Activated T-helper 2 cell treated with anti-CD3 and anti-CD28 coated beads, Interferon-gamma antibody, Interleukin-2, Interleukin-4, amounts not matched to agents 10 μg/mL and 5 μg/mL and 100 μg/mL, durations not matched to agents 14 hours and 24 hours and 36 hours (primary cell): ENCODE measurements at regions not wholly inside any gene's neighbourhood (a gene's known extent, or its start where the extent isn't known, plus 50 kb on each side); places are given as distances from the start of the nearest gene placed in this dataset.
"Not testable (repeated sequence)": the region's sequence is repeated elsewhere in the genome, so short reads cannot be mapped to it uniquely, and the experiment has no call there.

Experiments used
- DNase-seq: peaks from one replicate; pipeline ENCODE4 v3.0.0; 2021; ENCODE audit warnings: low spot score
- H3K27ac Mint-ChIP-seq: one replicate; pipeline ENCODE4 v1.8.0; 2021; ENCODE audit warnings: mixed read lengths
- H3K27me3 Mint-ChIP-seq: one replicate; pipeline ENCODE4 v1.8.0; 2021; ENCODE audit warnings: low read depth, mixed read lengths
- H3K36me3 Mint-ChIP-seq: one replicate; pipeline ENCODE4 v1.8.0; 2021; ENCODE audit warnings: low read depth, mixed read lengths
- H3K4me1 Mint-ChIP-seq: one replicate; pipeline ENCODE4 v1.8.0; 2021; ENCODE audit warnings: low read depth, mixed read lengths
- H3K4me3 Mint-ChIP-seq: one replicate; pipeline ENCODE4 v1.8.0; 2021; ENCODE audit warnings: low read depth, mild to moderate bottlenecking, moderate library complexity, mixed read lengths
- H3K9me3 Mint-ChIP-seq: one replicate; pipeline ENCODE4 v1.8.0; 2021; ENCODE audit warnings: mixed read lengths
- intact Hi-C: fragments of 100-400 bp; cut with micrococcal nuclease; formaldehyde crosslinking; loops from one replicate; pipeline ENCODE4 v1.15.1; 2023

GRCh38 chr3:150341891-150342290, 66.2 kb upstream of the TSC22D2 start:
- intact Hi-C loops = no loop called here
- no peak overlapping the region for H3K27ac Mint-ChIP-seq
- no peaks in the 10 kb centered on the region for H3K9me3 Mint-ChIP-seq
- DNase-seq = no peak
- no peaks in the 10 kb centered on the region for H3K4me1 Mint-ChIP-seq
- peaks cover 33% of the 10 kb centered on the region for H3K27me3 Mint-ChIP-seq
- H3K36me3 Mint-ChIP-seq = no peaks in the 10 kb centered on the region
- no peak overlapping the region for H3K4me3 Mint-ChIP-seq

GRCh38 chr3:150336363-150336762, 71.7 kb upstream of the TSC22D2 start:
- DNase-seq, H3K27ac Mint-ChIP-seq, H3K4me3 Mint-ChIP-seq, H3K4me1 Mint-ChIP-seq, H3K9me3 Mint-ChIP-seq, H3K36me3 Mint-ChIP-seq, intact Hi-C loops: not testable (repeated sequence)
- peaks cover 26% of the 10 kb centered on the region for H3K27me3 Mint-ChIP-seq

- Mint-ChIP-seq H3K27ac (no peak overlapping the region), H3K27me3 (peaks cover 28% of the 10 kb centered on the region), H3K36me3 (no peaks in the 10 kb centered on the region), H3K9me3 (no peaks in the 10 kb centered on the region), H3K4me3 (no peak overlapping the region), H3K4me1 (no peaks in the 10 kb centered on the region)
- DNase-seq = no peak
- intact Hi-C loops = no loop called here
Observed at GRCh38 chr3:150335631-150336030, 72.5 kb upstream of the TSC22D2 start.

GRCh38 chr3:150334974-150335373, 73.1 kb upstream of the TSC22D2 start:
- DNase-seq = no peak
- no peaks in the 10 kb centered on the region for H3K4me1 Mint-ChIP-seq
- peaks cover 30% of the 10 kb centered on the region for H3K27me3 Mint-ChIP-seq
- no peak overlapping the region for H3K4me3 Mint-ChIP-seq
- H3K9me3 Mint-ChIP-seq = no peaks in the 10 kb centered on the region
- H3K36me3 Mint-ChIP-seq = no peaks in the 10 kb centered on the region
- intact Hi-C loops = no loop called here
- no peak overlapping the region for H3K27ac Mint-ChIP-seq

GRCh38 chr3:150333477-150333876, 74.6 kb upstream of the TSC22D2 start:
- Mint-ChIP-seq H3K4me3 (no peak overlapping the region), H3K27ac (no peak overlapping the region), H3K9me3 (no peaks in the 10 kb centered on the region), H3K27me3 (peaks cover 23% of the 10 kb centered on the region), H3K4me1 (peaks cover 3% of the 10 kb centered on the region), H3K36me3 (no peaks in the 10 kb centered on the region)
- no peak for DNase-seq
- intact Hi-C loops = no loop called here

- no peaks in the 10 kb centered on the region for H3K36me3 Mint-ChIP-seq
- peaks cover 23% of the 10 kb centered on the region for H3K27me3 Mint-ChIP-seq
Observed at GRCh38 chr3:150331978-150332568, 76.0 kb upstream of the TSC22D2 start.

GRCh38 chr3:150330872-150331271, 77.2 kb upstream of the TSC22D2 start:
- DNase-seq = no peak
- H3K27ac Mint-ChIP-seq = no peak overlapping the region
- H3K27me3 Mint-ChIP-seq = peaks cover 21% of the 10 kb centered on the region
- no peaks in the 10 kb centered on the region for H3K36me3 Mint-ChIP-seq
- H3K9me3 Mint-ChIP-seq = no peaks in the 10 kb centered on the region
- peaks cover 3% of the 10 kb centered on the region for H3K4me1 Mint-ChIP-seq
- H3K4me3 Mint-ChIP-seq = no peak overlapping the region
- intact Hi-C loops = no loop called here

More at GRCh38 chr3:150331978-150332568, 76.0 kb upstream of the TSC22D2 start:
- no peak overlapping the region for H3K4me3 Mint-ChIP-seq
- intact Hi-C loops = no loop called here
- H3K27ac Mint-ChIP-seq = no peak overlapping the region
- H3K4me1 Mint-ChIP-seq = peaks cover 3% of the 10 kb centered on the region
- no peaks in the 10 kb centered on the region for H3K9me3 Mint-ChIP-seq
- no peak for DNase-seq

GRCh38 chr3:150330174-150330573, 77.9 kb upstream of the TSC22D2 start:
- no peak overlapping the region for H3K27ac Mint-ChIP-seq
- H3K27me3 Mint-ChIP-seq = peaks cover 21% of the 10 kb centered on the region
- no peaks in the 10 kb centered on the region for H3K9me3 Mint-ChIP-seq
- DNase-seq = no peak
- H3K36me3 Mint-ChIP-seq = no peaks in the 10 kb centered on the region
- H3K4me1 Mint-ChIP-seq = peaks cover 3% of the 10 kb centered on the region
- intact Hi-C loops = no loop called here
- H3K4me3 Mint-ChIP-seq = no peak overlapping the region

- H3K4me3 Mint-ChIP-seq = no peak overlapping the region
- H3K27me3 Mint-ChIP-seq = peaks cover 21% of the 10 kb centered on the region
- H3K27ac Mint-ChIP-seq = no peak overlapping the region
- H3K4me1 Mint-ChIP-seq = peaks cover 3% of the 10 kb centered on the region
- DNase-seq = no peak
- intact Hi-C loops = no loop called here
- H3K36me3 Mint-ChIP-seq = no peaks in the 10 kb centered on the region
- no peaks in the 10 kb centered on the region for H3K9me3 Mint-ChIP-seq
Observed at GRCh38 chr3:150329408-150329807, 78.7 kb upstream of the TSC22D2 start.

GRCh38 chr3:150328654-150329040, 79.5 kb upstream of the TSC22D2 start:
- no peaks in the 10 kb centered on the region for H3K9me3 Mint-ChIP-seq
- intact Hi-C loops = no loop called here
- peaks cover 21% of the 10 kb centered on the region for H3K27me3 Mint-ChIP-seq
- peaks cover 3% of the 10 kb centered on the region for H3K4me1 Mint-ChIP-seq
- no peak overlapping the region for H3K4me3 Mint-ChIP-seq
- DNase-seq = no peak
- H3K36me3 Mint-ChIP-seq = no peaks in the 10 kb centered on the region
- H3K27ac Mint-ChIP-seq = no peak overlapping the region

GRCh38 chr3:150327678-150328653, 80.1 kb upstream of the TSC22D2 start:
- no peaks in the 10 kb centered on the region for H3K36me3 Mint-ChIP-seq
- H3K9me3 Mint-ChIP-seq = no peaks in the 10 kb centered on the region
- H3K4me1 Mint-ChIP-seq = peaks cover 3% of the 10 kb centered on the region
- intact Hi-C loops = no loop called here
- DNase-seq = no peak
- no peak overlapping the region for H3K27ac Mint-ChIP-seq
- H3K4me3 Mint-ChIP-seq = no peak overlapping the region
- H3K27me3 Mint-ChIP-seq = peaks cover 23% of the 10 kb centered on the region

GRCh38 chr3:150324788-150325187, 83.3 kb upstream of the TSC22D2 start:
- intact Hi-C loops = no loop called here
- no peaks in the 10 kb centered on the region for H3K36me3 Mint-ChIP-seq
- peaks cover 20% of the 10 kb centered on the region for H3K27me3 Mint-ChIP-seq
- H3K27ac Mint-ChIP-seq = no peak overlapping the region
- H3K9me3 Mint-ChIP-seq = no peaks in the 10 kb centered on the region
- no peak overlapping the region for H3K4me3 Mint-ChIP-seq
- DNase-seq = no peak
- H3K4me1 Mint-ChIP-seq = peaks cover 5% of the 10 kb centered on the region

GRCh38 chr3:150324245-150324644, 83.9 kb upstream of the TSC22D2 start:
- Mint-ChIP-seq H3K27ac (no peak overlapping the region), H3K4me3 (no peak overlapping the region), H3K9me3 (no peaks in the 10 kb centered on the region), H3K4me1 (peaks cover 2% of the 10 kb centered on the region), H3K36me3 (no peaks in the 10 kb centered on the region), H3K27me3 (peaks cover 17% of the 10 kb centered on the region)
- intact Hi-C loops = no loop called here
- DNase-seq = no peak
